Cardiac fibroblast (primary cell): ENCODE measurements at regions not wholly inside any gene's neighbourhood (a gene's known extent, or its start where the extent isn't known, plus 50 kb on each side); places are given as distances from the start of the nearest gene placed in this dataset.

Source experiments
- DNase-seq, 2 donors: peaks; one replicate each; pipeline versions ENCODE4 v3.0.0 to v3.0.0-alpha.2; 2010; ENCODE audit warnings: low read depth in 2 of 2
- H3K4me3 ChIP-seq, 2 donors: replicated peaks in 1 of 2; 1 replicate in 1 of 2; 2 replicates in 1 of 2; pipeline ENCODE4 v1.5.1; 2011; ENCODE audit warnings: low read depth in 2 of 2, low read length in 2 of 2, mild to moderate bottlenecking in 2 of 2, moderate library complexity in 1 of 2
- CTCF ChIP-seq: IDR thresholded peaks from one replicate; pipeline ENCODE4 v1.5.1; 2011; ENCODE audit warnings: low read depth, mild to moderate bottlenecking, low read length, inconsistent platforms

GRCh38 chr13:88189728-88190127 lies 518.6 kb downstream of the SLITRK5 start:
- no peak for TF ChIP-seq CTCF
- no peak overlapping the region for H3K4me3 ChIP-seq
- no peak for DNase-seq

GRCh38 chr13:88196106-88196505 lies 524.9 kb downstream of the SLITRK5 start:
- TF ChIP-seq CTCF, result no peak
- no peak for DNase-seq
- no peak overlapping the region for H3K4me3 ChIP-seq

- no peak for DNase-seq
- no peak for TF ChIP-seq CTCF
- H3K4me3 ChIP-seq, result no peak overlapping the region
Measured at GRCh38 chr13:88217372-88217771, 546.2 kb downstream of the SLITRK5 start.

GRCh38 chr13:88217883-88218282 lies 546.7 kb downstream of the SLITRK5 start:
- H3K4me3 ChIP-seq, result no peak overlapping the region
- DNase-seq, result no peak
- no peak for TF ChIP-seq CTCF

- H3K4me3 ChIP-seq, result no peak overlapping the region
- DNase-seq, result no peak
- no peak for TF ChIP-seq CTCF
Measured at GRCh38 chr13:88223958-88224357, 552.8 kb downstream of the SLITRK5 start.

GRCh38 chr13:88235441-88235840 lies 564.3 kb downstream of the SLITRK5 start:
- DNase-seq, result no peak
- no peak overlapping the region for H3K4me3 ChIP-seq
- TF ChIP-seq CTCF, result no peak

- H3K4me3 ChIP-seq, result no peak overlapping the region
- DNase-seq, result no peak
- TF ChIP-seq CTCF, result no peak
Measured at GRCh38 chr13:88246239-88246638, 575.1 kb downstream of the SLITRK5 start.
